GM12875 (cell line): ENCODE measurements at regions not wholly inside any gene's neighbourhood (a gene's known extent, or its start where the extent isn't known, plus 50 kb on each side); places are given as distances from the start of the nearest gene placed in this dataset.

Experiments
- H3K4me3 ChIP-seq: one replicate; pipeline ENCODE4 v1.5.1; 2011; ENCODE audit warnings: low read depth, low read length, control low read depth
- CTCF ChIP-seq: IDR thresholded peaks from 2 replicates; pipeline ENCODE4 v1.5.1; 2011; ENCODE audit warnings: low read depth, mild to moderate bottlenecking, control low read depth, inconsistent platforms, low read length, moderate library complexity, borderline replicate concordance; ENCODE audit not compliant: insufficient read depth

- H3K4me3 ChIP-seq: no peak overlapping the region
- TF ChIP-seq CTCF: no peak
These were observed 72.0 kb downstream of the ACTBL2 start for GRCh38 chr5:57410374-57411320.

DNA sequence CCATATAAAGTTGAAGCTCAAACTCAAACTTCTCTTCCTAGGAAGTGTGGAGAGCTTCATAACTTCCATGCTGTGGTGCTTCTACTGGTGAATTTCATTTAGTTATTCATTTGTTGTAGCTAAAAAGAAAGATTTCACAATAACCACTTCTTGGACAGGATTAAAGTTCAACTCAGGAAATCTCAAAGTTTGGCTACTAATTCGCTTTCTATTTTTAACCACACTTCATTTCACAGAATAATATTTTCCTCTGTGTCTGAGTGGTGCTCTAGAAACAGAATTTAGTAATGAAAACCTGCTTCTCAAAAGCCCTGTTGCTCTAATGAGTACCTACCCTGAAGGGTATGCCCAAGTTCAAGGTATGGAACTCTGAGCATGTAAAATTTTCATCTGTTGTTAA lies 73.9 kb downstream of the ACTBL2 start:
- TF ChIP-seq CTCF: no peak
- H3K4me3 ChIP-seq: no peak overlapping the region

- no peak for TF ChIP-seq CTCF
- H3K4me3 ChIP-seq: no peak overlapping the region
These were observed 74.3 kb downstream of the ACTBL2 start for GRCh38 chr5:57408285-57408684.

DNA sequence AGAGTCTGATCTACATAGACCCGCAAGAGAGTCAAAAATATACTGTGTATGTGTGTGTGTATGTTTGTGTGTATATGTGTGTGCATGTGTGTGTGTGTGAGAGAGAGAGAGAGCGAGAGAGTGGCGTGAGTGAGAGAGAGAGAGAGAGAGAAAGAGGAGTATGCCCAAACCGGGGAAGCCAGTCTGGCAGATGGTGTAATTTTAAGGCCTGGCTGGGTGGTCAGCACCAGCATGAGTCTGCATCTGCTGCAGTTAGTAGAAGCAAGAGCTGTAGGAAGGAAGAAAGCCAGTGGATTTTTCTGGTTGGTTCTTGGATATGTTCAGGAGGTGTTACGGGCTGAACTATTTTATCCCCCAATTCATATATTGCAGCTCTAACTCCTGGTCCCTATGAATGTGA lies 75.2 kb downstream of the ACTBL2 start:
- TF ChIP-seq CTCF: no peak
- no peak overlapping the region for H3K4me3 ChIP-seq

DNA sequence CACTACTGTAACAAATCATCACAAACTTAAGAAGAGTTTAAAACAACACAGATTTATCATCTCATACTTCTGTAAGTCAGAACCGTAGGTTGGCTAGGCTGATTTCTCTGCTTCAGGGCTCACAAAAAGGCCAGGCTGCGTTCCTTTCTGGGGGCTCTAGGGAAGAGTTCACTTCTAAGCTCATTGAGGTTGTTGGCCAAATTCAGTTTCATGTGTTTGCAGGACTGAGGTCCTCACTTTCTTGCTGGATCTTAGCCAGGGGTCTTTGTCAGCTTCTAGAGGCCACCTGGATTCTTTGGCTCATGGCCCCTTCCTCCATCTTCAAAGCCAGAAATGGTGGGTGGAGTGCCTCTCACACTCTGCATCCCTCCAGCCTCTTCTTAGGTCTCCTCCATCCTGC lies 76.0 kb downstream of the ACTBL2 start:
- no peak for TF ChIP-seq CTCF
- no peak overlapping the region for H3K4me3 ChIP-seq

DNA sequence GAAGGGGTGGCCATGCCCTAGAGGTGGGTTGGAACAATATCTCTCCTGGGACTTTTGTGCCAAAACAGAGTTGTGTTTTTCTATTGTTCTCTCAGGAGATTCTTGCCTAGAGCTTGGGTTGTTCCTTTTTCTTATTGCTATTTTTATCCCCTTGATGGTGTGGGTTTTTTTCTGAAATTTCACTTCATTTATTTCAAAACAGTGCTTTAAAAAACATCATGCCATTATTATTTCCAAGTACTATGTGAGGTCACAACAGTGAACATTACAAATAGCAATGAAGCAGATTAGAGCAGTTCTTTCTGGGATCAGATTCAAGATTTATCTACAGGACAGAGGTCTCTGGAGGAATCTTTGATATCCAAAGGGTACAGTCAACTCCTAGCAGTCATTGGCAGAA lies 76.6 kb downstream of the ACTBL2 start:
- TF ChIP-seq CTCF: no peak
- H3K4me3 ChIP-seq: no peak overlapping the region

DNA sequence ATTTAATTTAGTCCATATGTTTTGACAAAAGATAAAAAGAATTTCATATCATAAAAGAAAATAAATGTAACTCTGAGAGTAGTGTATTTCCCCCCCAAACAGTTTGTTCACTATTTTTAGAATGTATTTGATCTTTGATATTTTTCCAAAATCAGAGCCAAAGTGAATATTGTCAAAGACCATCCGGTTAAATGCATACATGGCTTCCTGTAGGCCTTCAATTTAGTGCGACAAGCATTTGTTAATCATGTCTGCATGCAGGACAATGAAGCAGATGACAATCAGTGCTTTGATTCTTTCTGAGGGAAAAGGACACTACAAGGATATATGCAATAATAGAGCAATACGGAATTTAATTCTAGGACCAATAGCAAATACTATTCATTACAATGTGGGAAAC lies 79.8 kb downstream of the ACTBL2 start:
- no peak overlapping the region for H3K4me3 ChIP-seq
- TF ChIP-seq CTCF: no peak
